ENCODE measurements at regions not wholly inside any gene's neighbourhood (a gene's known extent, or its start where the extent isn't known, plus 50 kb on each side); places are given as distances from the start of the nearest gene placed in this dataset.
"Not testable (repeated sequence)": the region's sequence is repeated elsewhere in the genome, so short reads cannot be mapped to it uniquely, and the experiment has no call there.

GRCh38 chr4:116551806-116552205, 533.6 kb downstream of the TRAM1L1 start:
- no peak for DNase-seq (ENCODE audit: low read depth in 4 of 4, low spot score in 2 of 4)

GRCh38 chr4:116547632-116548031, 537.7 kb downstream of the TRAM1L1 start:
- no peak for DNase-seq (ENCODE audit: low read depth in 4 of 4, low spot score in 2 of 4)

GRCh38 chr4:116546759-116547158, 538.6 kb downstream of the TRAM1L1 start:
- DNase-seq (ENCODE audit: low read depth in 4 of 4, low spot score in 2 of 4) = no peak

GRCh38 chr4:116544946-116545345, 540.4 kb downstream of the TRAM1L1 start:
- no peak for DNase-seq (ENCODE audit: low read depth in 4 of 4, low spot score in 2 of 4)

GRCh38 chr4:116539744-116540143, 545.6 kb downstream of the TRAM1L1 start:
- DNase-seq (ENCODE audit: low read depth in 4 of 4, low spot score in 2 of 4) = no peak

GRCh38 chr4:116537828-116538227, 547.5 kb downstream of the TRAM1L1 start:
- DNase-seq (ENCODE audit: low read depth in 4 of 4, low spot score in 2 of 4) = no peak

- DNase-seq (ENCODE audit: low read depth in 4 of 4, low spot score in 2 of 4) = not testable (repeated sequence)
These were observed 549.4 kb downstream of the TRAM1L1 start for GRCh38 chr4:116536024-116536423.

- no peak for DNase-seq (ENCODE audit: low read depth in 4 of 4, low spot score in 2 of 4)
These were observed 553.5 kb downstream of the TRAM1L1 start for GRCh38 chr4:116531870-116532269.

GRCh38 chr4:116531026-116531425, 554.4 kb downstream of the TRAM1L1 start:
- DNase-seq (ENCODE audit: low read depth in 4 of 4, low spot score in 2 of 4) = no peak

- DNase-seq (ENCODE audit: low read depth in 4 of 4, low spot score in 2 of 4) = no peak
These were observed 555.3 kb downstream of the TRAM1L1 start for GRCh38 chr4:116530048-116530447.

GRCh38 chr4:116529129-116529528, 556.2 kb downstream of the TRAM1L1 start:
- no peak for DNase-seq (ENCODE audit: low read depth in 4 of 4, low spot score in 2 of 4)

- DNase-seq (ENCODE audit: low read depth in 4 of 4, low spot score in 2 of 4) = no peak
These were observed 562.5 kb downstream of the TRAM1L1 start for GRCh38 chr4:116522922-116523321.

- no peak for DNase-seq (ENCODE audit: low read depth in 4 of 4, low spot score in 2 of 4)
These were observed 564.5 kb downstream of the TRAM1L1 start for GRCh38 chr4:116520886-116521285.

- DNase-seq (ENCODE audit: low read depth in 4 of 4, low spot score in 2 of 4) = no peak
These were observed 568.7 kb downstream of the TRAM1L1 start for GRCh38 chr4:116516711-116517110.

- DNase-seq (ENCODE audit: low read depth in 4 of 4, low spot score in 2 of 4) = no peak
These were observed 569.4 kb downstream of the TRAM1L1 start for GRCh38 chr4:116515959-116516358.

- no peak for DNase-seq (ENCODE audit: low read depth in 4 of 4, low spot score in 2 of 4)
These were observed 572.8 kb downstream of the TRAM1L1 start for GRCh38 chr4:116512552-116512951.

- DNase-seq (ENCODE audit: low read depth in 4 of 4, low spot score in 2 of 4) = no peak
These were observed 583.4 kb downstream of the TRAM1L1 start for GRCh38 chr4:116501954-116502353.

- no peak for DNase-seq (ENCODE audit: low read depth in 4 of 4, low spot score in 2 of 4)
These were observed 585.2 kb downstream of the TRAM1L1 start for GRCh38 chr4:116500225-116500624.

- DNase-seq (ENCODE audit: low read depth in 4 of 4, low spot score in 2 of 4) = no peak
These were observed 595.6 kb downstream of the TRAM1L1 start for GRCh38 chr4:116489739-116490138.

- no peak for DNase-seq (ENCODE audit: low read depth in 4 of 4, low spot score in 2 of 4)
These were observed 599.0 kb downstream of the TRAM1L1 start for GRCh38 chr4:116486401-116486800.

- DNase-seq (ENCODE audit: low read depth in 4 of 4, low spot score in 2 of 4) = no peak
These were observed 604.8 kb downstream of the TRAM1L1 start for GRCh38 chr4:116480546-116480945.

GRCh38 chr4:116478343-116478742, 607.0 kb downstream of the TRAM1L1 start:
- no peak for DNase-seq (ENCODE audit: low read depth in 4 of 4, low spot score in 2 of 4)

- DNase-seq (ENCODE audit: low read depth in 4 of 4, low spot score in 2 of 4) = no peak
These were observed 615.8 kb downstream of the TRAM1L1 start for GRCh38 chr4:116469582-116469981.

GRCh38 chr4:116453127-116453526, 632.2 kb downstream of the TRAM1L1 start:
- no peak for DNase-seq (ENCODE audit: low read depth in 4 of 4, low spot score in 2 of 4)
